ENCODE measurements at regions not wholly inside any gene's neighbourhood (a gene's known extent, or its start where the extent isn't known, plus 50 kb on each side); places are given as distances from the start of the nearest gene placed in this dataset.
"Not testable (repeated sequence)": the region's sequence is repeated elsewhere in the genome, so short reads cannot be mapped to it uniquely, and the experiment has no call there.

- Mint-ChIP-seq H3K27ac (no peak overlapping the region), H3K9me3 (no peaks in the 10 kb centered on the region), H3K27me3 (ENCODE audit: low read depth) (no peaks in the 10 kb centered on the region), H3K36me3 (ENCODE audit: low read depth) (no peaks in the 10 kb centered on the region), H3K4me3 (no peak overlapping the region), H3K4me1 (peaks cover 7% of the 10 kb centered on the region)
- TF ChIP-seq CTCF (IDR thresholded peaks at IDR 0.05; ENCODE audit: unreplicated experiment in 3 of 3), result no peak
These were observed 760.4 kb downstream of the ADCYAP1 start for GRCh38 chr18:1665079-1665478.

- Mint-ChIP-seq H3K27me3 (ENCODE audit: low read depth) (no peaks in the 10 kb centered on the region), H3K4me3 (no peak overlapping the region), H3K9me3 (peaks cover 6% of the 10 kb centered on the region), H3K27ac (no peak overlapping the region), H3K36me3 (ENCODE audit: low read depth) (no peaks in the 10 kb centered on the region), H3K4me1 (no peaks in the 10 kb centered on the region)
- TF ChIP-seq CTCF (IDR thresholded peaks at IDR 0.05; ENCODE audit: unreplicated experiment in 3 of 3), result no peak
These were observed 763.6 kb downstream of the ADCYAP1 start for GRCh38 chr18:1668279-1668678.

- H3K36me3 Mint-ChIP-seq (ENCODE audit: low read depth); H3K9me3 Mint-ChIP-seq; H3K4me3 Mint-ChIP-seq; H3K27ac Mint-ChIP-seq; H3K27me3 Mint-ChIP-seq (ENCODE audit: low read depth); H3K4me1 Mint-ChIP-seq: not testable (repeated sequence)
These were observed 767.0 kb downstream of the ADCYAP1 start for GRCh38 chr18:1671710-1672109.

- TF ChIP-seq CTCF (IDR thresholded peaks at IDR 0.05; ENCODE audit: unreplicated experiment in 3 of 3), result no peak
- no peaks in the 10 kb centered on the region for H3K4me1 Mint-ChIP-seq
- no peak overlapping the region for H3K4me3 Mint-ChIP-seq
- peak overlapping the region in 1 of 3 experiments; percentile 6 for H3K27ac Mint-ChIP-seq
- H3K9me3 Mint-ChIP-seq, result peaks cover 3% of the 10 kb centered on the region
- no peaks in the 10 kb centered on the region for H3K27me3 Mint-ChIP-seq (ENCODE audit: low read depth)
- no peaks in the 10 kb centered on the region for H3K36me3 Mint-ChIP-seq (ENCODE audit: low read depth)
These were observed 771.7 kb downstream of the ADCYAP1 start for GRCh38 chr18:1676387-1676786.

GRCh38 chr18:1680108-1680507, 775.4 kb downstream of the ADCYAP1 start:
- no peaks in the 10 kb centered on the region for H3K4me1 Mint-ChIP-seq
- no peak for TF ChIP-seq CTCF (IDR thresholded peaks at IDR 0.05; ENCODE audit: unreplicated experiment in 3 of 3)
- no peaks in the 10 kb centered on the region for H3K36me3 Mint-ChIP-seq (ENCODE audit: low read depth)
- no peak overlapping the region for H3K27ac Mint-ChIP-seq
- no peaks in the 10 kb centered on the region for H3K27me3 Mint-ChIP-seq (ENCODE audit: low read depth)
- no peak overlapping the region for H3K4me3 Mint-ChIP-seq
- H3K9me3 Mint-ChIP-seq, result no peaks in the 10 kb centered on the region

- Mint-ChIP-seq H3K9me3 (no peaks in the 10 kb centered on the region), H3K27me3 (ENCODE audit: low read depth) (no peaks in the 10 kb centered on the region), H3K36me3 (ENCODE audit: low read depth) (no peaks in the 10 kb centered on the region), H3K4me1 (no peaks in the 10 kb centered on the region), H3K4me3 (no peak overlapping the region), H3K27ac (no peak overlapping the region)
- TF ChIP-seq CTCF (IDR thresholded peaks at IDR 0.05; ENCODE audit: unreplicated experiment in 3 of 3), result no peak
These were observed 787.2 kb downstream of the ADCYAP1 start for GRCh38 chr18:1691863-1692262.

Data from nephron (organoid).